Breast epithelium (tissue), 4 donors: ENCODE measurements at regions not wholly inside any gene's neighbourhood (a gene's known extent, or its start where the extent isn't known, plus 50 kb on each side); places are given as distances from the start of the nearest gene placed in this dataset.

Experiments
- DNase-seq, 2 donors: peaks; one replicate each; pipeline ENCODE4 v3.0.0-alpha.2; 2019; ENCODE audit warnings: low spot score in 2 of 2
- H3K27ac ChIP-seq, 2 donors: fragments of 200-600 bp; sonication (generic) in 1 of 2; one replicate each; pipeline ENCODE4 v1.5.1; 2016 to 2019; ENCODE audit warnings: mild to moderate bottlenecking in 1 of 2
- H3K27me3 ChIP-seq, 2 donors: fragments of 200-600 bp; sonication (generic) in 1 of 2; one replicate each; pipeline versions ENCODE4 v1.5.1 to v1.6.0; 2017 to 2019; ENCODE audit warnings: control low read depth in 1 of 2, mild to moderate bottlenecking in 1 of 2
- H3K36me3 ChIP-seq: fragments of 200-600 bp; one replicate; pipeline ENCODE4 v1.5.1; 2019
- H3K4me1 ChIP-seq, 2 donors: fragments of 200-600 bp; sonication (generic); one replicate each; pipeline ENCODE4 v1.5.1; 2016 to 2019; ENCODE audit warnings: control low read depth in 1 of 2
- H3K4me3 ChIP-seq, 3 donors: fragments of 200-600 bp; sonication (generic); 1 replicate in 2 of 3; 2 replicates in 1 of 3; pipeline ENCODE4 v1.5.1; 2016 to 2019; ENCODE audit warnings: mild to moderate bottlenecking in 3 of 3, moderate library complexity in 2 of 3
- H3K9me3 ChIP-seq, 2 donors: fragments of 200-600 bp; sonication (generic) in 1 of 2; one replicate each; pipeline ENCODE4 v1.5.1; 2016 to 2019; ENCODE audit warnings: control low read depth in 1 of 2
- POLR2A ChIP-seq: fragments of 450-650 bp; IDR thresholded peaks from one replicate; pipeline ENCODE4 v1.6.1; 2016; ENCODE audit warnings: antibody characterized with exemption, mild to moderate bottlenecking, moderate library complexity
- POLR2AphosphoS5 ChIP-seq, 3 donors: sonication (generic); formaldehyde crosslinking; IDR thresholded peaks; one replicate each; pipeline ENCODE4 v1.6.1; 2017; ENCODE audit warnings: antibody characterized with exemption in 3 of 3
- intact Hi-C: fragments of 100-400 bp; cut with DNase I; formaldehyde crosslinking; loops from one replicate; pipeline ENCODE4 v1.15.1; 2023; ENCODE audit warnings: low total_unique reads
- TF ChIP-seq, protein P1 (sequence below), 3 donors: fragments of 450-650 bp; IDR thresholded peaks; one replicate each; pipeline ENCODE4 v1.5.1; 2016 to 2017; ENCODE audit warnings: antibody characterized with exemption in 3 of 3, mild to moderate bottlenecking in 3 of 3, moderate library complexity in 3 of 3

DNA sequence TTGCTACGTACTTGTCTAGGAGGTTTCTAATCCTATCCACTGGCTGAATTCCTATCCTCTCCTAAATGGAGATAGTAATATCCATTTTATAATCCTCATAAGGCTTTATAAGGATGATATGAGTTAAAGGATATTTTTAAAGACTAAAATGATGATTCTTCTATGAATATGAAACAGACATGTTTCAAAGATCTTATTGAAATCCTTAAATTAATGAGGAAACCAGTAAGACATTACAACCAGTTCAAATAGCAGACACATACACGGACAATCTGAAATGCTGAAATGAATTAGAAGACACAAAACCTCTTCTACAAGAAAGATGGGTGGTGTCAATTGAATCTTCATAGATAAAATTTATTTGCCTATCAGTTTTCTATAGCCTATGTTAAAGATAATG, 132.9 kb upstream of the ANK3 start:
- intact Hi-C loops, result no loop called here
- Histone ChIP-seq H3K4me3 (no peak overlapping the region), H3K36me3 (no peaks in the 10 kb centered on the region), H3K27ac (no peak overlapping the region), H3K27me3 (no peaks in the 10 kb centered on the region), H3K4me1 (no peaks in the 10 kb centered on the region), H3K9me3 (no peaks in the 10 kb centered on the region)
- TF ChIP-seq, protein P1, sequence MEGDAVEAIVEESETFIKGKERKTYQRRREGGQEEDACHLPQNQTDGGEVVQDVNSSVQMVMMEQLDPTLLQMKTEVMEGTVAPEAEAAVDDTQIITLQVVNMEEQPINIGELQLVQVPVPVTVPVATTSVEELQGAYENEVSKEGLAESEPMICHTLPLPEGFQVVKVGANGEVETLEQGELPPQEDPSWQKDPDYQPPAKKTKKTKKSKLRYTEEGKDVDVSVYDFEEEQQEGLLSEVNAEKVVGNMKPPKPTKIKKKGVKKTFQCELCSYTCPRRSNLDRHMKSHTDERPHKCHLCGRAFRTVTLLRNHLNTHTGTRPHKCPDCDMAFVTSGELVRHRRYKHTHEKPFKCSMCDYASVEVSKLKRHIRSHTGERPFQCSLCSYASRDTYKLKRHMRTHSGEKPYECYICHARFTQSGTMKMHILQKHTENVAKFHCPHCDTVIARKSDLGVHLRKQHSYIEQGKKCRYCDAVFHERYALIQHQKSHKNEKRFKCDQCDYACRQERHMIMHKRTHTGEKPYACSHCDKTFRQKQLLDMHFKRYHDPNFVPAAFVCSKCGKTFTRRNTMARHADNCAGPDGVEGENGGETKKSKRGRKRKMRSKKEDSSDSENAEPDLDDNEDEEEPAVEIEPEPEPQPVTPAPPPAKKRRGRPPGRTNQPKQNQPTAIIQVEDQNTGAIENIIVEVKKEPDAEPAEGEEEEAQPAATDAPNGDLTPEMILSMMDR (IDR thresholded peaks at IDR 0.05), result no peak
- no peak for TF ChIP-seq POLR2AphosphoS5 (IDR thresholded peaks at IDR 0.05)
- TF ChIP-seq POLR2A, result no peak
- DNase-seq, result no peak

DNA sequence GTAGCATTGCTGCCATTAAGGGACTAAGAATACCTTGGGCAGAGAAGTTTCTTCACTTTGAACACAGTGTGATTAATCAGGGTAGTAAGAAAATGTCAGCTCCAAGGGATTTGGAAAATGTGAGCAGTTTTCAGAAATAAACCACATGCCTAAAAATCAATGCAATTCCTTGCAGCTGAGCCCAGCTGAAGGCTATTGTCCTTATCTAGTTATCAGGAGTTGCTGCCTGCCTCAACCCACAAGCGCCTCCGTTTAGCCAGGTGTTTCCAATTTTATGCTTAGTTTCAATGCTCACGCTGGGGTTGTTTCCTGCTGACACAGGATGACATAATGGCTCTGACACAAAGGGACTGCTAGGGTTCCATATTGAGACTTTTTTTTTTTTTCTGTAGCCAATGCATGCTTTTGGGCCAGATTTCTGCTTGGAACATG, 132.3 kb upstream of the ANK3 start:
- H3K4me1 ChIP-seq, result no peaks in the 10 kb centered on the region
- DNase-seq, result no peak
- no peaks in the 10 kb centered on the region for H3K27me3 ChIP-seq
- no peaks in the 10 kb centered on the region for H3K9me3 ChIP-seq
- intact Hi-C loops, result no loop called here
- no peaks in the 10 kb centered on the region for H3K36me3 ChIP-seq
- peak overlapping the region in 1 of 2 donors; percentile 13 for H3K27ac ChIP-seq
- no peak overlapping the region for H3K4me3 ChIP-seq
- TF ChIP-seq POLR2AphosphoS5 (IDR thresholded peaks at IDR 0.05) (no peak), POLR2A (no peak)
- TF ChIP-seq, protein P1 (IDR thresholded peaks at IDR 0.05), result no peak

DNA sequence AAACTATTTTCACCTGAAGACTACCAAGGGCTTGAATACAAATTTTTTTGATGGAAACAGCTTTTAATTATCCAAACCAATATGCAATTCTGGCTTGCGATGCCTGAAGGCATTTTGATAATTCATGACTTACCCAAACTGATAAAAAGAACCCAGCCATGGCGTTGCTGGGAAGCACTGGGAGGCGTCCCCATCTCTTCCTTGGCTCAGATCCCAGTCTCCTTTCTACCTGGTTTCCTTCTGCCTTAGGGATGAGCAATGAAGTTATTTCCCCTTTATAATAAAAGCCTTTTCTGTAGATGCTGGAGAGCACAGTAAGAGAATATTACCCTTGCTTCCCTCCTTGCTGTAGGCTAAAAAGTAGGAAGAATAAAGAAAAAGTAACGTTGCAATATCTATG, 129.1 kb upstream of the ANK3 start:
- H3K36me3 ChIP-seq, result no peaks in the 10 kb centered on the region
- no peak overlapping the region for H3K27ac ChIP-seq
- TF ChIP-seq POLR2A (no peak), POLR2AphosphoS5 (IDR thresholded peaks at IDR 0.05) (no peak)
- TF ChIP-seq, protein P1 (IDR thresholded peaks at IDR 0.05), result no peak
- intact Hi-C loops, result no loop called here
- no peaks in the 10 kb centered on the region for H3K4me1 ChIP-seq
- no peaks in the 10 kb centered on the region for H3K9me3 ChIP-seq
- H3K4me3 ChIP-seq, result no peak overlapping the region
- DNase-seq, result no peak
- H3K27me3 ChIP-seq, result no peaks in the 10 kb centered on the region

DNA sequence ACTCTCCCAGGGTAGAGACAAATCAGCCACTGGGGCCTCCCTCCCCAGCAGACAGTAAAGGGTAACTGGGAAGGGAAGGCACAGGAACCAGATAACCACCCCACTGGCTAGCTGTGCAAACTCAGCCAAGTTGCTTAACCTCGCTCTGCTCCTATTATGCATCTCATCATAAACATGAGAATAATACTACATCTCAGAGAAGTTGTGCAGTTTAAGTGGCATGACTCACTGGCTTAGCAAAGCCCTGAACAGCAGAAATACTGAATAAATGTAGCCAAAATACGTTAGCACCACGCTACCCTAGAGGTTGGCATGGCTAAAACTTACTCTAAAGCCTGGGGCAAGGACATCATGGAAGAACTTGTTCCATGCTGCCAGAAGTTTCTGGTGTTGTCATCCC, 128.1 kb upstream of the ANK3 start:
- TF ChIP-seq POLR2A, result no peak
- no peak for TF ChIP-seq POLR2AphosphoS5 (IDR thresholded peaks at IDR 0.05)
- TF ChIP-seq, protein P1 (IDR thresholded peaks at IDR 0.05), result no peak
- intact Hi-C loops, result no loop called here
- Histone ChIP-seq H3K4me3 (no peak overlapping the region), H3K9me3 (no peaks in the 10 kb centered on the region), H3K27ac (no peak overlapping the region), H3K4me1 (no peaks in the 10 kb centered on the region), H3K36me3 (no peaks in the 10 kb centered on the region), H3K27me3 (no peaks in the 10 kb centered on the region)
- DNase-seq, result no peak

DNA sequence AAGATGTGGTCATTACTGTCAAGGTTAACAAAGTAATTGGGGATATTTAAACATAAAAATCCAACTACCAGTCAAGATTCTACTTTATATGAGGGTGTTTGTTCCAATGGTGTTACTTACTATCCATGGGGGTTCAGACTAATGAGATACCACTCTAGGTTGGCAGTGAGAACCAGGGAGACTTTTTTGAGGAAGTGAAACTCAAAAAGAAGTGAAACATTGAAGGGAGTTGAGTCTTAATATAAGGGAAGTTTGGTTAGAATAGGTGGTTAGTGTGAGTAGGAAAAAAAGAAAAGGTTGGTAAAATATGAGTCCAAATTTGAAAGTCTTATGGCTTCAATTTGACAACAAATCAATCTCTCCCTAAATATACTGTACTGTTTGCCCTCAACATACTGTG, 123.6 kb upstream of the ANK3 start:
- H3K27me3 ChIP-seq, result no peaks in the 10 kb centered on the region
- H3K4me3 ChIP-seq, result no peak overlapping the region
- no peak overlapping the region for H3K27ac ChIP-seq
- TF ChIP-seq POLR2AphosphoS5 (IDR thresholded peaks at IDR 0.05), result no peak
- TF ChIP-seq POLR2A, result no peak
- TF ChIP-seq, protein P1 (IDR thresholded peaks at IDR 0.05), result no peak
- H3K9me3 ChIP-seq, result no peaks in the 10 kb centered on the region
- no peaks in the 10 kb centered on the region for H3K36me3 ChIP-seq
- intact Hi-C loops, result no loop called here
- no peak for DNase-seq
- H3K4me1 ChIP-seq, result no peaks in the 10 kb centered on the region
